ENCODE measurements at regions not wholly inside any gene's neighbourhood (a gene's known extent, or its start where the extent isn't known, plus 50 kb on each side); places are given as distances from the start of the nearest gene placed in this dataset.

- H3K4me1 ChIP-seq (ENCODE audit: control insufficient read depth in 3 of 3, insufficient read depth in 3 of 3, low read length in 3 of 3) = no peaks in the 10 kb centered on the region
- no peaks in the 10 kb centered on the region for H3K36me3 ChIP-seq (ENCODE audit: control insufficient read depth in 3 of 3, insufficient read depth in 3 of 3, low read length in 3 of 3)
- peaks cover 0 to 2% (median 0%) of the 10 kb centered on the region in 3 donors for H3K27me3 ChIP-seq (ENCODE audit: control insufficient read depth in 3 of 3, insufficient read depth in 3 of 3, low read length in 3 of 3)
- H3K9ac ChIP-seq (ENCODE audit: low read depth in 1 of 3, low read length in 3 of 3) = no peak overlapping the region
- no peaks in the 10 kb centered on the region for H3K9me3 ChIP-seq (ENCODE audit: control insufficient read depth in 3 of 3, low read length in 3 of 3)
- no peak overlapping the region for H3K27ac ChIP-seq (ENCODE audit: low read depth, low read length)
- no peak overlapping the region for H3K4me3 ChIP-seq (ENCODE audit: low read length in 3 of 3)
Measured at GRCh38 chrX:54695231-54695630, 102.8 kb downstream of the ITIH6 start.

DNA sequence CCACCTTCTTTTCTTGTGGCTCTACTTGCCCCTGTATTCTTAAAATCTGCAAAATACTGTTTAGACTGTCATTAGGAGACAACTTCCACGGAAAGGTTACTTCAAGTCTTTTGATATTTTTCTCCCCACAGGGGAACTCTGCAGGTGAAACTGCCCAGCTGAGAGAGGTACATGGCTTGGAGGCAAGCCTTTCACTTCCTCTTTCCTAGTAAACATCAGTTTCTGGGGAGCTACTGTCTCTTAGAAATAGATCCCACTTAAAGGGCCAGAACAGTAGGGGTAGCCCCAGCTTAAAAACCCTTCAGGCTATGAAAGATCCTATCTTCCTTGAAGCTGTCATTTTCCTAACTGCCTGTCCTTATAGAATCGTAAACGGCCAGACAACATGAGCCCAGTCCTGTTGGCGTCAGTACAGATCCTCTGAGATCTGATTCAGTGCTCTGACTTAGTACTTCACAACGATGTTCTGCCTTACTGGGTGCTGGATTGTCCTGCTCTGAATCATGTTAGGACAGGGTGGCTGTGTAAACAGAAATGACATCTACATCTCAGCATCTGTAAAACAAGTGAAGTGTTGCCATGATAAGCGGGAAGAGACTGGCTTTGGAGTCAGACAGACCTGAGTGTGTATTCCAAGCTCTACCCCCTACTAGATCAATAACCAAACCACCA lies 102.1 kb downstream of the ITIH6 start:
- no peak overlapping the region for H3K9ac ChIP-seq (ENCODE audit: low read depth in 1 of 3, low read length in 3 of 3)
- H3K36me3 ChIP-seq (ENCODE audit: control insufficient read depth in 3 of 3, insufficient read depth in 3 of 3, low read length in 3 of 3) = no peaks in the 10 kb centered on the region
- H3K4me1 ChIP-seq (ENCODE audit: control insufficient read depth in 3 of 3, insufficient read depth in 3 of 3, low read length in 3 of 3) = no peaks in the 10 kb centered on the region

More for the DNA sequence above, 102.1 kb downstream of the ITIH6 start:
- peaks cover 0 to 2% (median 0%) of the 10 kb centered on the region in 3 donors for H3K27me3 ChIP-seq (ENCODE audit: control insufficient read depth in 3 of 3, insufficient read depth in 3 of 3, low read length in 3 of 3)
- H3K27ac ChIP-seq (ENCODE audit: low read depth, low read length) = no peak overlapping the region
- H3K4me3 ChIP-seq (ENCODE audit: low read length in 3 of 3) = no peak overlapping the region
- H3K9me3 ChIP-seq (ENCODE audit: control insufficient read depth in 3 of 3, low read length in 3 of 3) = no peaks in the 10 kb centered on the region
